ENCODE measurements at regions not wholly inside any gene's neighbourhood (a gene's known extent, or its start where the extent isn't known, plus 50 kb on each side); places are given as distances from the start of the nearest gene placed in this dataset.

GRCh38 chr11:42802201-42802899 is 509.4 kb upstream of the API5 start:
- TF ChIP-seq CTCF (IDR thresholded peaks at IDR 0.05) (no peak), POLR2A (IDR thresholded peaks at IDR 0.05) (no peak)

All from Peyer's patch (tissue), 4 donors.